ENCODE measurements at regions not wholly inside any gene's neighbourhood (a gene's known extent, or its start where the extent isn't known, plus 50 kb on each side); places are given as distances from the start of the nearest gene placed in this dataset.

GRCh38 chr5:104661256-104661655 is 1098.7 kb upstream of the NUDT12 start:
- TF ChIP-seq CTCF (conservative IDR thresholded peaks at IDR 0.05; ENCODE audit: low read length) (no peak), EZH2phosphoT487 (IDR thresholded peaks at IDR 0.05; ENCODE audit: borderline replicate concordance, low read depth, low read length) (no peak)
